ENCODE measurements at regions not wholly inside any gene's neighbourhood (a gene's known extent, or its start where the extent isn't known, plus 50 kb on each side); places are given as distances from the start of the nearest gene placed in this dataset.

- no peaks in the 10 kb centered on the region for H3K4me1 ChIP-seq (ENCODE audit: insufficient read depth, low read length, poor library complexity, severe bottlenecking)
- BruUV-seq (replicated peaks): no TSS peak
- no peak for TF ChIP-seq EZH2 (IDR thresholded peaks at IDR 0.05; ENCODE audit: borderline replicate concordance, low read depth, low read length, poor library complexity, severe bottlenecking)
- no peak for TF ChIP-seq CTCF (conservative IDR thresholded peaks at IDR 0.05; ENCODE audit: low read depth, low read length)
- DNase-seq (ENCODE audit: low spot score): no peak
- H3K4me3 ChIP-seq (ENCODE audit: low read depth, low read length, poor library complexity, severe bottlenecking): no peak overlapping the region
- POLR2A ChIA-PET (ENCODE audit: low non-redundant PET): no interaction called here
- CTCF ChIA-PET: no interaction called here
- intact Hi-C loops (cut with micrococcal nuclease; ENCODE audit: unreplicated experiment): no loop called here
- no peaks in the 10 kb centered on the region for H3K36me3 ChIP-seq (ENCODE audit: insufficient read depth, low read length, poor library complexity, severe bottlenecking)
- H3K27me3 ChIP-seq (replicated peaks; ENCODE audit: insufficient read depth, low read depth, low read length, poor library complexity): no peaks in the 10 kb centered on the region
- H3K27ac ChIP-seq (ENCODE audit: low read depth, low read length, poor library complexity, severe bottlenecking): no peak overlapping the region
- H3K9me3 ChIP-seq (ENCODE audit: low read depth, low read length, poor library complexity, severe bottlenecking): no peaks in the 10 kb centered on the region
Observed at GRCh38 chr2:138228101-138228500, 263.8 kb downstream of the HNMT start.

GRCh38 chr2:138234265-138234664 lies 267.3 kb upstream of the SPOPL start:
- no peaks in the 10 kb centered on the region for H3K27me3 ChIP-seq (replicated peaks; ENCODE audit: insufficient read depth, low read depth, low read length, poor library complexity)
- TF ChIP-seq EZH2 (IDR thresholded peaks at IDR 0.05; ENCODE audit: borderline replicate concordance, low read depth, low read length, poor library complexity, severe bottlenecking) (no peak), CTCF (conservative IDR thresholded peaks at IDR 0.05; ENCODE audit: low read depth, low read length) (no peak)
- CTCF ChIA-PET: no interaction called here
- POLR2A ChIA-PET (ENCODE audit: low non-redundant PET): no interaction called here
- no peaks in the 10 kb centered on the region for H3K36me3 ChIP-seq (ENCODE audit: insufficient read depth, low read length, poor library complexity, severe bottlenecking)
- no peaks in the 10 kb centered on the region for H3K9me3 ChIP-seq (ENCODE audit: low read depth, low read length, poor library complexity, severe bottlenecking)
- no peak overlapping the region for H3K4me3 ChIP-seq (ENCODE audit: low read depth, low read length, poor library complexity, severe bottlenecking)
- BruUV-seq (replicated peaks): no TSS peak
- DNase-seq (ENCODE audit: low spot score): no peak
- intact Hi-C loops (cut with micrococcal nuclease; ENCODE audit: unreplicated experiment): no loop called here
- H3K4me1 ChIP-seq (ENCODE audit: insufficient read depth, low read length, poor library complexity, severe bottlenecking): no peaks in the 10 kb centered on the region
- H3K27ac ChIP-seq (ENCODE audit: low read depth, low read length, poor library complexity, severe bottlenecking): no peak overlapping the region

GRCh38 chr2:138235041-138235440 lies 266.5 kb upstream of the SPOPL start:
- no peaks in the 10 kb centered on the region for H3K36me3 ChIP-seq (ENCODE audit: insufficient read depth, low read length, poor library complexity, severe bottlenecking)
- ChIA-PET CTCF (no interaction called here), POLR2A (ENCODE audit: low non-redundant PET) (no interaction called here)
- DNase-seq (ENCODE audit: low spot score): no peak
- TF ChIP-seq CTCF (conservative IDR thresholded peaks at IDR 0.05; ENCODE audit: low read depth, low read length): no peak
- no peak for TF ChIP-seq EZH2 (IDR thresholded peaks at IDR 0.05; ENCODE audit: borderline replicate concordance, low read depth, low read length, poor library complexity, severe bottlenecking)
- H3K27ac ChIP-seq (ENCODE audit: low read depth, low read length, poor library complexity, severe bottlenecking): no peak overlapping the region
- no TSS peak for BruUV-seq (replicated peaks)
- no peaks in the 10 kb centered on the region for H3K9me3 ChIP-seq (ENCODE audit: low read depth, low read length, poor library complexity, severe bottlenecking)
- no peak overlapping the region for H3K4me3 ChIP-seq (ENCODE audit: low read depth, low read length, poor library complexity, severe bottlenecking)
- H3K4me1 ChIP-seq (ENCODE audit: insufficient read depth, low read length, poor library complexity, severe bottlenecking): no peaks in the 10 kb centered on the region
- intact Hi-C loops (cut with micrococcal nuclease; ENCODE audit: unreplicated experiment): no loop called here
- H3K27me3 ChIP-seq (replicated peaks; ENCODE audit: insufficient read depth, low read depth, low read length, poor library complexity): no peaks in the 10 kb centered on the region
